ENCODE measurements at regions not wholly inside any gene's neighbourhood (a gene's known extent, or its start where the extent isn't known, plus 50 kb on each side); places are given as distances from the start of the nearest gene placed in this dataset.
A peak's percentile ranks its signal among the peaks of the same experiment; 100 is the strongest.

DNA sequence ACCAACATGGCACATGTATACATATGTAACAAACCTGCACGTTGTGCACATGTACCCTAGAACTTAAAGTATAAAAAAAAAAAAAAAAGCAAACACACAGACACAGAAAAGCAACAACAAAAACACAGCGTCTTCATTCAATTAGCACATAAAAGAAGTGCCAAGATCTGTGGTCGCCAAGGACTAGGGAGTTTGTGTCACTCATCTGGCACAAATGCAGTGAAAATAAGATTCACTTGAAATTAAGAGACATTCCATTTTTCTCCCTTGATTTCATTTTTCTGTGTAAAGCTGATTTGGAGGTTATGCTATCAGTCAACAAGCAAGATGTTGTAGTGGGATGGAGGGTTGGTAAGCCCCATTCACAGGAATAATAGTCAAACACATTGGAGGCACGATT is 115.3 kb downstream of the FAT4 start:
- no peak for ATAC-seq (ENCODE audit: poor library complexity)
- intact Hi-C loops (cut with DNase I): loop anchor here (5.0 to 10.0 kb wide), 2 partner anchors 108 to 315 kb away; no protein-coding TSS in a partner anchor
- no peak for DNase-seq

GRCh38 chr4:125432078-125432477 is 117.3 kb downstream of the FAT4 start:
- peak; percentile 56 for ATAC-seq (ENCODE audit: poor library complexity)
- no peak for DNase-seq
- intact Hi-C loops (cut with DNase I): loop anchor here (5.0 to 10.0 kb wide), 2 partner anchors 110 to 313 kb away; no protein-coding TSS in a partner anchor

- intact Hi-C loops (cut with DNase I): loop anchor here (5.0 to 10.0 kb wide), 2 partner anchors 111 to 311 kb away; no protein-coding TSS in a partner anchor
- peak; percentile 29 for ATAC-seq (ENCODE audit: poor library complexity)
- no peak for DNase-seq
Observed at GRCh38 chr4:125433453-125433852, 118.7 kb downstream of the FAT4 start.

GRCh38 chr4:125434136-125434535 is 119.4 kb downstream of the FAT4 start:
- intact Hi-C loops (cut with DNase I): loop anchor here (5.0 to 10.0 kb wide), 2 partner anchors 112 to 311 kb away; no protein-coding TSS in a partner anchor
- ATAC-seq (ENCODE audit: poor library complexity): peak; percentile 75
- no peak for DNase-seq

DNA sequence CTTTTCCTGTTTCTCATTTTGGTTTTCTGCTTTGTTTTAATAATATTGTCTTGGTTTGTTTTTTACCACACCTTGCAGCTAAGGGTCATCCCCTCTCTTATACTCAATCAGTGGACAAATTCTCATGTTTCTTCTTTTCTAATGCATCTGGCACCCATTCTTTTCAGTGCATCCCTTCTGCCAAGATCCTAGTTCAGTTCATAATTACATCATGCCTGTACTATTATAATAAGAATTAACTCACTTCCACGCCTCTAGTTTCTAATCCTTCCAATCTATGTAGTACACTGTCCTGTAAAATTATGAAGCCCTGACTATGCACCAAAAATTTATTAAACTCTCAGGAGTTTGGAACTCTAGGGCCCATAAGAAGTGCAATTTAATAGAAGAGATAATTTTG is 126.1 kb downstream of the FAT4 start:
- DNase-seq: no peak
- intact Hi-C loops (cut with DNase I): no loop called here
- peak; percentile 48 for ATAC-seq (ENCODE audit: poor library complexity)

DNA sequence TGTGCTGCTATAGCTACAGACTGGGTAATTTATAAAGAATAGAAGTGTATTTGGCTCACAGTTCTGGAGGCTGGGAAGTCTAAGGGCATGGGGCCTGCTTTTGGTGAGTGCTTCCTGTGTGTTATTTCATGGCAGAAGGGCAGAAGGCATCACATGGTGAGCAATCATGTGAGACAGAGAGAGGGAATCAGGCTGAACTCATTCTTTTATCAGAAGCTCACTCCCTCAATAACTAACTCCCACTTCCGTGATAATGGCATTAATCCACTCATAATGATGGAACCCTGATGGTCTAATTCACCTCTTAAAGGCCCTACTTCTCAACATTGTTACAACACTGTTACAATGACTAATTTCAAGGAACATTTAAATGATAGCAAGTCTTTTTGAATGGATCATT is 129.4 kb downstream of the FAT4 start:
- ATAC-seq (ENCODE audit: poor library complexity) (no peak), DNase-seq (no peak)
- intact Hi-C loops (cut with DNase I): no loop called here

GRCh38 chr4:125445525-125445924 is 130.8 kb downstream of the FAT4 start:
- DNase-seq: no peak
- intact Hi-C loops (cut with DNase I): no loop called here
- ATAC-seq (ENCODE audit: poor library complexity): no peak

GRCh38 chr4:125447551-125448290 is 133.0 kb downstream of the FAT4 start:
- no peak for ATAC-seq (ENCODE audit: poor library complexity)
- intact Hi-C loops (cut with DNase I): no loop called here
- no peak for DNase-seq

DNA sequence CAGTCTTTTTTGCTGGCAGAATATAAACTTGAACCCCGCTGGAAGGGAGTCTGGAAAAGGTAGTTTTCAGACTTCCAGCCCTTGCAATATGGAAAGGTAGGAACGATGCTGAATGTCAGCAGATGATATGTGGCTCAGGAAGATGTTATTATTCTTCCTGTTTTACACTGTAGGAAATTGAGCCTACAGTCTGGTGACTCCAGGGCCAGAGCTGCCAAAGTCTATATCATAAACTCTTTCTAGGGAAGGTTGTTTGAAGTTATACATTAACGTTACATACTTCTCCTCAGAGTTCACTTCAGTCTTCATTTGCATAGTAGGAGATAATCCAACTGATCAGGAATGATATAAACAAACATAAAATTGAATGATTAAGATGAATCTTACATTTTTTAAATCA is 141.3 kb downstream of the FAT4 start:
- DNase-seq (no peak), ATAC-seq (ENCODE audit: poor library complexity) (no peak)
- intact Hi-C loops (cut with DNase I): no loop called here

- intact Hi-C loops (cut with DNase I): no loop called here
- no peak for ATAC-seq (ENCODE audit: poor library complexity)
Observed at GRCh38 chr4:125459531-125459930, 144.8 kb downstream of the FAT4 start.

GRCh38 chr4:125461676-125462363 is 147.1 kb downstream of the FAT4 start:
- intact Hi-C loops (cut with DNase I): no loop called here
- ATAC-seq (ENCODE audit: poor library complexity): no peak

More at GRCh38 chr4:125459531-125459930, 144.8 kb downstream of the FAT4 start:
- DNase-seq: no peak

DNA sequence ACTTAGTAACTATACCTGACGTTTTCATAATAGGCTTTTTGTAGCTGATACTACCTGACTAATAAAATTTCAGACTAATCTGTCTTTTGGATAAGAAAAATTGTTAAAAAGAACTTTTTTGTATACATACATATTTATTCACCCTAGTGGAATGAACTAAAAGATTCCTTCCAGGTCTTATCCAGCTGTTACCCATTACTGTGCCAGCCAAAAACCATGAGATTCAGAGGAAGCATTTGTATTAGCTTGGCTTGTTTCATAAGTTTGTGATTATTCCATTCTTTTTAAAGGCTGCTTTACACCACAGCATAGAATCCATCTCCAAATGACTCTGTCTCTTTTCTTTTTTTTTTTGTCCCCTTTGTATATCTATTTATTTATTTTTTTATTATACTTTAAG is 149.4 kb downstream of the FAT4 start:
- intact Hi-C loops (cut with DNase I): no loop called here
- DNase-seq: no peak
- ATAC-seq (ENCODE audit: poor library complexity): no peak

More at GRCh38 chr4:125461676-125462363, 147.1 kb downstream of the FAT4 start:
- DNase-seq: no peak

- intact Hi-C loops (cut with DNase I): no loop called here
- ATAC-seq (ENCODE audit: poor library complexity) (no peak), DNase-seq (no peak)
Observed at GRCh38 chr4:125481334-125482045, 166.7 kb downstream of the FAT4 start.

GRCh38 chr4:125482822-125483221 is 168.1 kb downstream of the FAT4 start:
- intact Hi-C loops (cut with DNase I): no loop called here
- no peak for ATAC-seq (ENCODE audit: poor library complexity)
- DNase-seq: no peak

GRCh38 chr4:125483278-125483677 is 168.5 kb downstream of the FAT4 start:
- ATAC-seq (ENCODE audit: poor library complexity) (no peak), DNase-seq (no peak)
- intact Hi-C loops (cut with DNase I): no loop called here

GRCh38 chr4:125484912-125485311 is 170.2 kb downstream of the FAT4 start:
- DNase-seq (no peak), ATAC-seq (ENCODE audit: poor library complexity) (no peak)
- intact Hi-C loops (cut with DNase I): no loop called here

DNA sequence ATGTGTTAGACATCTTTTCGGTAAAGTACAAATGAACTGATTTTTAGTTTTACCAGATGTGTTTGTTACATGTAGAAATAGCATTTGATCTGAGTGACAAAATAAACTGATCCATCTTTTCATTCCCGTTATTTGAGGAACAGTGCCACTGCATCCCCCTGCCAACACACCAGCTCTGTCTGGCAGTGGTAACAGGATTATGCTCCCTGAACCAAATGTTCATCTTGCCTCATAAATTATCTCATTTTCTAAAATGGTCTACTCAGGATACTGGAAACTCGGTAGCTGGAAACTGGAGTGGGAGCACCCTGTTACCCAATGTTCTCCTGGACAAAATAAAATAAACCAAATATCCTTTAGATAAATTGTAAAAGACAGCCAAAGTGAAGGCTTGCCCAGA is 171.6 kb downstream of the FAT4 start:
- intact Hi-C loops (cut with DNase I): no loop called here
- ATAC-seq (ENCODE audit: poor library complexity) (no peak), DNase-seq (no peak)

DNA sequence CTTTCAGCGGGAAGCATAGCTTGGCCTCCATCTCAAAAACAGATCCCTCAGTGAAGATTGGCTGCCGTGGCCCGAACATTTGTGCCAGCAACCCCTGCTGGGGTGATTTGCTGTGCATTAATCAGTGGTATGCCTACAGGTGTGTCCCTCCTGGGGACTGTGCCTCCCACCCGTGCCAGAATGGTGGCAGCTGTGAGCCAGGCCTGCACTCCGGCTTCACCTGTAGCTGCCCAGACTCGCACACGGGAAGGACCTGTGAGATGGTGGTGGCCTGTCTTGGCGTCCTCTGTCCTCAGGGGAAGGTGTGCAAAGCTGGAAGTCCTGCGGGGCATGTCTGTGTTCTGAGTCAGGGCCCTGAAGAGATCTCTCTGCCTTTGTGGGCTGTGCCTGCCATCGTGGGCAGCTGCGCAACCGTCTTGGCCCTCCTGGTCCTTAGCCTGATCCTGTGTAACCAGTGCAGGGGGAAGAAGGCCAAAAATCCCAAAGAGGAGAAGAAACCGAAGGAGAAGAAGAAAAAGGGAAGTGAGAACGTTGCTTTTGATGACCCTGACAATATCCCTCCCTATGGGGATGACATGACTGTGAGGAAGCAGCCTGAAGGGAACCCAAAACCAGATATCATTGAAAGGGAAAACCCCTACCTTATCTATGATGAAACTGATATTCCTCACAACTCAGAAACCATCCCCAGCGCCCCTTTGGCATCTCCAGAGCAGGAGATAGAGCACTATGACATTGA is 175.4 kb downstream of the FAT4 start:
- ATAC-seq (ENCODE audit: poor library complexity) (no peak), DNase-seq (no peak)
- intact Hi-C loops (cut with DNase I): no loop called here

DNA sequence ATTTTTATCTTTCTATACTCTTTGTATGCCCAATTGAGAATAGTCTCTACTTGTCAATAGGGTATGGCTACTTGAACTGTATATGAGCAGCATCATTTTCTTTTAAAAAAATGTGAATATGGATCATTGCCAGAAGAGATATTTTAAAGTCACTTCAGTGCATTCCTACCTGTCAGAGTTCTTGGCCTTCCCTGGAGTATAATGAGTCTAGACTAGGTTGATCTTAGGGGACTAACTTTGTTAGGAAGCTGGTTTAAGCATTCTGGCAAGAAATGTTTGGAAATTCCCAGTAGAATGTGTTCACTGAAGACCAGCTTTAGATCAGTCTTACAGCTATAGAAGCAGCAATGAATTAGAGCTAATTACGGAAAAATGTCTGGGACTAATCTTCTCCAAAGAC is 178.2 kb downstream of the FAT4 start:
- ATAC-seq (ENCODE audit: poor library complexity) (no peak), DNase-seq (no peak)
- intact Hi-C loops (cut with DNase I): no loop called here

Measured in Right ventricle myocardium superior (tissue), 1 donor.